Upper lobe of left lung (tissue), 6 donors: ENCODE measurements at regions not wholly inside any gene's neighbourhood (a gene's known extent, or its start where the extent isn't known, plus 50 kb on each side); places are given as distances from the start of the nearest gene placed in this dataset.

ENCODE experiments used
- ATAC-seq, 2 donors: fragments of 200-7000 bp; cut with Tn5 transposase; one replicate each; pipeline ENCODE4 v1.9.1; 2022; ENCODE audit warnings: mild to moderate bottlenecking in 2 of 2, moderate library complexity in 2 of 2; ENCODE audit not compliant: low FRiP score in 2 of 2
- DNase-seq, 2 donors: peaks; one replicate each; pipeline ENCODE4 v3.0.0-alpha.2; 2019 to 2020
- H3K27ac ChIP-seq, 4 donors: fragments of 200-600 bp; sonication (generic); one replicate each; pipeline ENCODE4 v1.5.1; 2016 to 2019
- H3K27me3 ChIP-seq, 4 donors: fragments of 200-600 bp; sonication (generic); one replicate each; pipeline ENCODE4 v1.5.1; 2017 to 2019
- H3K36me3 ChIP-seq, 4 donors: fragments of 200-600 bp; sonication (generic); one replicate each; pipeline ENCODE4 v1.5.1; 2016 to 2019
- H3K4me1 ChIP-seq, 4 donors: fragments of 200-600 bp; sonication (generic); one replicate each; pipeline ENCODE4 v1.5.1; 2018 to 2019
- H3K4me3 ChIP-seq, 4 donors: fragments of 200-600 bp; sonication (generic); one replicate each; pipeline ENCODE4 v1.5.1; 2017 to 2019; ENCODE audit warnings: mild to moderate bottlenecking in 2 of 4, moderate library complexity in 1 of 4
- H3K9me3 ChIP-seq, 4 donors: fragments of 200-600 bp; sonication (generic); one replicate each; pipeline ENCODE4 v1.5.1; 2018 to 2019
- EP300 ChIP-seq, 4 donors: sonication (generic); formaldehyde crosslinking; IDR thresholded peaks; one replicate each; pipeline ENCODE4 v1.5.1; 2017; ENCODE audit warnings: antibody characterized with exemption in 4 of 4, control low read depth in 2 of 4
- POLR2A ChIP-seq, 4 donors: fragments of 450-650 bp; IDR thresholded peaks; one replicate each; pipeline ENCODE4 v1.5.1; 2016 to 2017; ENCODE audit warnings: antibody characterized with exemption in 4 of 4, mild to moderate bottlenecking in 2 of 4
- POLR2AphosphoS5 ChIP-seq, 2 donors: sonication (generic); formaldehyde crosslinking; IDR thresholded peaks; one replicate each; pipeline ENCODE4 v1.5.1; 2017; ENCODE audit warnings: antibody characterized with exemption in 2 of 2
- WGBS, 2 donors: methylation state at CpG; one replicate each; pipeline ENCODE4 v1.1.5; 2017 to 2018; 5-methylcytosine and 5-hydroxymethylcytosine counted together
- TF ChIP-seq, protein P1 (sequence below), 6 experiments: fragments of 450-650 bp in 4 of 6; fragments of 200-600 bp in 2 of 6; sonication (generic) in 2 of 6; IDR thresholded peaks; one replicate each; pipeline ENCODE4 v1.5.1; 2016 to 2019; ENCODE audit warnings: antibody characterized with exemption in 6 of 6
- donor health status: DM: no; HTN: no; CAD: no; lungs with moderate emphysema.
- donor health status: DM: no; HTN: yes; CAD: no; lungs with severe emphysema.

- Histone ChIP-seq H3K9me3 (no peaks in the 10 kb centered on the region), H3K27me3 (no peaks in the 10 kb centered on the region), H3K36me3 (no peaks in the 10 kb centered on the region), H3K4me3 (no peak overlapping the region), H3K27ac (no peak overlapping the region), H3K4me1 (no peaks in the 10 kb centered on the region)
- TF ChIP-seq POLR2AphosphoS5 (IDR thresholded peaks at IDR 0.05) (no peak), EP300 (IDR thresholded peaks at IDR 0.05) (no peak), POLR2A (IDR thresholded peaks at IDR 0.05) (no peak)
- TF ChIP-seq, protein P1, sequence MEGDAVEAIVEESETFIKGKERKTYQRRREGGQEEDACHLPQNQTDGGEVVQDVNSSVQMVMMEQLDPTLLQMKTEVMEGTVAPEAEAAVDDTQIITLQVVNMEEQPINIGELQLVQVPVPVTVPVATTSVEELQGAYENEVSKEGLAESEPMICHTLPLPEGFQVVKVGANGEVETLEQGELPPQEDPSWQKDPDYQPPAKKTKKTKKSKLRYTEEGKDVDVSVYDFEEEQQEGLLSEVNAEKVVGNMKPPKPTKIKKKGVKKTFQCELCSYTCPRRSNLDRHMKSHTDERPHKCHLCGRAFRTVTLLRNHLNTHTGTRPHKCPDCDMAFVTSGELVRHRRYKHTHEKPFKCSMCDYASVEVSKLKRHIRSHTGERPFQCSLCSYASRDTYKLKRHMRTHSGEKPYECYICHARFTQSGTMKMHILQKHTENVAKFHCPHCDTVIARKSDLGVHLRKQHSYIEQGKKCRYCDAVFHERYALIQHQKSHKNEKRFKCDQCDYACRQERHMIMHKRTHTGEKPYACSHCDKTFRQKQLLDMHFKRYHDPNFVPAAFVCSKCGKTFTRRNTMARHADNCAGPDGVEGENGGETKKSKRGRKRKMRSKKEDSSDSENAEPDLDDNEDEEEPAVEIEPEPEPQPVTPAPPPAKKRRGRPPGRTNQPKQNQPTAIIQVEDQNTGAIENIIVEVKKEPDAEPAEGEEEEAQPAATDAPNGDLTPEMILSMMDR (IDR thresholded peaks at IDR 0.05), result no peak
- WGBS, 2 donors, result 66 to 75% methylated on average over 15 of the region's 15 CpGs
- DNase-seq (no peak), ATAC-seq (no peak)
Measured at GRCh38 chr16:87241137-87241771, 75.9 kb downstream of the C16orf95 start.

- Histone ChIP-seq H3K27me3 (no peaks in the 10 kb centered on the region), H3K9me3 (no peaks in the 10 kb centered on the region), H3K36me3 (no peaks in the 10 kb centered on the region), H3K27ac (no peak overlapping the region), H3K4me1 (no peaks in the 10 kb centered on the region), H3K4me3 (no peak overlapping the region)
- DNase-seq, result no peak
- TF ChIP-seq, protein P1 (IDR thresholded peaks at IDR 0.05), result no peak
- TF ChIP-seq POLR2AphosphoS5 (IDR thresholded peaks at IDR 0.05) (no peak), POLR2A (IDR thresholded peaks at IDR 0.05) (no peak), EP300 (IDR thresholded peaks at IDR 0.05) (no peak)
- ATAC-seq, result no peak
- 71 to 78% methylated on average over 7 of the region's 7 CpGs for WGBS, 2 donors
Measured at GRCh38 chr16:87243478-87243877, 73.7 kb downstream of the C16orf95 start.

DNA sequence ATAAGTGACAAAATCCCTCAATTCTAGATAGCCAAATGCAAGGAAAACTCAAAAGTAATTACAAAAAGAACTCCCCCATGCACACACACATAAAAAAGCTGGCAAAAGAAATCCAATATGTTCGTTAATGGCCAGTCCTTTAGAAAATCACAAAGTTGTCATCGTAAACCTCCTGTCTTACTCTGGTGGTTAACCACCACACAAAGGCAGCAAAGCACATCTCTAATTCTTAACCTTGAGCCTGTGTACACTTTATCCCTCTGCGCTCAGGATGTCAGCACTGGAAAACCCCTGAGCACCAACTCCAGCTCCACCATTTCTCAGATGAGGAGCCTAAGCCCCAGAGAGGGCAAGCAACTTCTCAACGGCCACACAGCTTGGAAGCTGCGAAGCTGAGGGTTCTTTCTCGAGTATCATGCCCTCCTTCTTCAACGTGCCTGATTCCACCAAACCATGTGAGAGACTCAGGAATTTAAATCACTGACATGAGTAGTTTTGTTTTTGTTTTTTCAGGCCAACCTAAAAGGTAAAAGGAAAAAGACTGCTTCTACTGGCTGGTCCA lies 72.5 kb downstream of the C16orf95 start:
- Histone ChIP-seq H3K36me3 (no peaks in the 10 kb centered on the region), H3K4me3 (no peak overlapping the region), H3K4me1 (no peaks in the 10 kb centered on the region), H3K27ac (no peak overlapping the region), H3K27me3 (no peaks in the 10 kb centered on the region), H3K9me3 (no peaks in the 10 kb centered on the region)
- ATAC-seq (no peak), DNase-seq (no peak)
- 81 to 84% methylated on average over 7 of the region's 7 CpGs for WGBS, 2 donors
- TF ChIP-seq, protein P1 (IDR thresholded peaks at IDR 0.05), result no peak
- TF ChIP-seq POLR2A (IDR thresholded peaks at IDR 0.05) (no peak), POLR2AphosphoS5 (IDR thresholded peaks at IDR 0.05) (no peak)

- Histone ChIP-seq H3K27ac (no peak overlapping the region), H3K4me1 (no peaks in the 10 kb centered on the region), H3K27me3 (no peaks in the 10 kb centered on the region), H3K36me3 (no peaks in the 10 kb centered on the region), H3K4me3 (no peak overlapping the region), H3K9me3 (no peaks in the 10 kb centered on the region)
- ATAC-seq (no peak), DNase-seq (no peak)
- TF ChIP-seq, protein P1 (IDR thresholded peaks at IDR 0.05), result no peak
- TF ChIP-seq POLR2A (IDR thresholded peaks at IDR 0.05) (no peak), POLR2AphosphoS5 (IDR thresholded peaks at IDR 0.05) (no peak), EP300 (IDR thresholded peaks at IDR 0.05) (no peak)
- WGBS, 2 donors, result 87 to 91% methylated on average over 13 of the region's 13 CpGs
Measured at GRCh38 chr16:87245511-87245910, 71.7 kb downstream of the C16orf95 start.
